RWPE1 (cell line): ENCODE measurements at regions not wholly inside any gene's neighbourhood (a gene's known extent, or its start where the extent isn't known, plus 50 kb on each side); places are given as distances from the start of the nearest gene placed in this dataset.

Experiments used
- CTCF ChIA-PET: fragments of 350-600 bp; sonication (Branson Sonifier 250); formaldehyde crosslinking; extraction: SDS; loops from one replicate; lab custom pipeline; 2021; lab: Yijun Ruan, JAX
- POLR2A ChIA-PET: fragments of 400-600 bp; formaldehyde crosslinking; extraction: SDS; loops from one replicate; lab custom pipeline; 2020; ENCODE audit warnings: antibody characterized with exemption; ENCODE audit not compliant: low non-redundant PET; lab: Yijun Ruan, JAX
- DNase-seq: peaks from one replicate; pipeline ENCODE4 v3.0.0; 2012; ENCODE audit warnings: low spot score
- H3K27ac ChIP-seq: fragments of 450-650 bp; 2 replicates; pipeline ENCODE4 v1.5.1; 2017
- TF ChIP-seq, protein P1 (sequence below): fragments of 450-650 bp; conservative IDR thresholded peaks from 2 replicates; pipeline ENCODE4 v1.5.1; 2017; ENCODE audit warnings: low read depth, mild to moderate bottlenecking

DNA sequence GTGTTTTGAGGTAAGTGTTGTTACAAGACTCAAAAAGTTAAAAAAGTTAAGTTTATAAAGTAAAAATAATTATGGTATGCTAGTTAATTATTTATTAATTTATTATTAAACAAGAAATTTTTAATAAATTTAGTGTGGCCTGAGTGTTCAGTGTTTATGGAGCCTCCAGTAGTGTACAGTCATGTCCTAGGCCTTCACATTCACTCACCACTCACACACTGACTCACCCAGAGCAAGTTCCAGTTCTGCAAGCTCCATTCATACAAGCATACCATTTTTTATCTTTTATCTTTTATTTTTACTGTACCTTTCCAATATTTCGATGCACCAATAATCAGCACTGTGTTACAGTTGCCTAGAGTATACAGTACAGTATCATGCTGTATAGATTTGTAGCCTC, 381.2 kb upstream of the MGMT start:
- ChIA-PET CTCF (no interaction called here), POLR2A (no interaction called here)
- DNase-seq: no peak
- TF ChIP-seq, protein P1, sequence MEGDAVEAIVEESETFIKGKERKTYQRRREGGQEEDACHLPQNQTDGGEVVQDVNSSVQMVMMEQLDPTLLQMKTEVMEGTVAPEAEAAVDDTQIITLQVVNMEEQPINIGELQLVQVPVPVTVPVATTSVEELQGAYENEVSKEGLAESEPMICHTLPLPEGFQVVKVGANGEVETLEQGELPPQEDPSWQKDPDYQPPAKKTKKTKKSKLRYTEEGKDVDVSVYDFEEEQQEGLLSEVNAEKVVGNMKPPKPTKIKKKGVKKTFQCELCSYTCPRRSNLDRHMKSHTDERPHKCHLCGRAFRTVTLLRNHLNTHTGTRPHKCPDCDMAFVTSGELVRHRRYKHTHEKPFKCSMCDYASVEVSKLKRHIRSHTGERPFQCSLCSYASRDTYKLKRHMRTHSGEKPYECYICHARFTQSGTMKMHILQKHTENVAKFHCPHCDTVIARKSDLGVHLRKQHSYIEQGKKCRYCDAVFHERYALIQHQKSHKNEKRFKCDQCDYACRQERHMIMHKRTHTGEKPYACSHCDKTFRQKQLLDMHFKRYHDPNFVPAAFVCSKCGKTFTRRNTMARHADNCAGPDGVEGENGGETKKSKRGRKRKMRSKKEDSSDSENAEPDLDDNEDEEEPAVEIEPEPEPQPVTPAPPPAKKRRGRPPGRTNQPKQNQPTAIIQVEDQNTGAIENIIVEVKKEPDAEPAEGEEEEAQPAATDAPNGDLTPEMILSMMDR: no peak
- H3K27ac ChIP-seq: no peak overlapping the region

GRCh38 chr10:129089341-129089740, 377.7 kb upstream of the MGMT start:
- TF ChIP-seq, protein P1: no peak
- H3K27ac ChIP-seq: no peak overlapping the region
- CTCF ChIA-PET: interaction anchor here (0.6 kb wide), 1 partner anchor 1038 kb away, joined by 3 read pairs; no protein-coding TSS in a partner anchor
- POLR2A ChIA-PET: no interaction called here
- DNase-seq: no peak

DNA sequence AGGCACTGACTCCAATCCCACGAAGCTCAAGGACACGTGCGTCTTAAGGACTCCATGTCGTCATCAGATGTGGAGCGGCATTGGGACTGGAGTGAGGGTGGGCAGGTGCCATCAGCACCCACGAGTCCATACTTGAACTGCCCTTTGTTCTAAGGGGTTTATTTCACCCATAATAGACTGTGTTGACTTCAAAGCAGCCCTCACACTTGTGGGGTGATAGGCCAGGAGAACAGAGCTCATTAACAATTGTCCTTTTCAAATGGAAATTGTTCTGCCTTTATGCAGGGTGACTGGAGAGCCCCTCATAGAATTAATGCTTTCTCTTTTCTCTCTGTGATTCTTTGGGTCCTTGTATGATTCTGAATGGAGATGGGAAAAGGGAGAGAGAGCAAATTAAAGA, 376.9 kb upstream of the MGMT start:
- POLR2A ChIA-PET: no interaction called here
- no peak for DNase-seq

DNA sequence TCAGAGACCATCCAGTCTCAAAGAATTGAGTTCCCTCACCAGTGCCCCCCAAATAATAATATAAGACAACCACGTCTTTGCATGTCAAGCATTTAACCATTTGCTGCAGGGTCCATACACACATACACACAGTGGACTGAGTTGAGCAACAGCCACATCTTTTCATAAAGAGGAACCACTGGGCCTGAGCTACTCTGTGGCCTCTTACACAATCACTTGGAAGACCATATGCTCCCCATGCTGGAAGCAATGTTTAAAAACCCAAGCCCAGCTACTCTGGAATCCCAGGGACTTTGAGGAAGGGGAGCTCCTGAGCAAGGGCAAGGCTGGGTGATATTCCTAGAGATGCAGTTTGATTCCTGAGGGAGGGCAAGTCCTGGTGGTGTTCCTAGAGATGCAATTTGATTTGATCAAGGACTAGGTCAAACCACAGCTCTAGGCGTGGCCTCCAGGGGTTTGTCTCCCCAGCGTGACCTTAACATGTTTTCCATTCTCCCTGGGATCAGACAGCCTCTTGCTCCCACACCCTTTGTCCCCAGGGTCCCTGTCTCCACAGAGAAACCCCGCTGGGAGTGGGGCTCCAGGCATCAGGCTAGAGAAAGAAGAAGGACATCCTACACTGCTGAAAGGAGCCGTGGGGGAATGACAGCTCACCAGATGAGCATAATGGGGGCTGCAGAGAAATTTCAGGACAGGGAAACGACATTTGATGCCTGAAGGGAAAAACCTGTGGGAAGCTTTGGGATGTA, 376.2 kb upstream of the MGMT start:
- ChIA-PET POLR2A (no interaction called here), CTCF (no interaction called here)
- H3K27ac ChIP-seq: no peak overlapping the region
- TF ChIP-seq, protein P1: no peak
- DNase-seq: no peak

More for the DNA sequence above, 376.9 kb upstream of the MGMT start:
- TF ChIP-seq, protein P1: no peak
- CTCF ChIA-PET: no interaction called here
- no peak overlapping the region for H3K27ac ChIP-seq

GRCh38 chr10:129093641-129094040, 373.4 kb upstream of the MGMT start:
- ChIA-PET CTCF (no interaction called here), POLR2A (no interaction called here)
- TF ChIP-seq, protein P1: no peak
- no peak overlapping the region for H3K27ac ChIP-seq
- DNase-seq: no peak

GRCh38 chr10:129094233-129094632, 372.8 kb upstream of the MGMT start:
- no peak for DNase-seq
- TF ChIP-seq, protein P1: no peak
- H3K27ac ChIP-seq: no peak overlapping the region
- ChIA-PET CTCF (no interaction called here), POLR2A (no interaction called here)
